ENCODE measurements at regions not wholly inside any gene's neighbourhood (a gene's known extent, or its start where the extent isn't known, plus 50 kb on each side); places are given as distances from the start of the nearest gene placed in this dataset.

GRCh38 chr1:214753236-214753852, 150.3 kb downstream of the CENPF start:
- POLR2A ChIA-PET (ENCODE audit: unreplicated experiment) = no interaction called here
- DNase-seq = no peak
- Histone ChIP-seq H3F3A (ENCODE audit: low read length, unreplicated experiment) (no peaks in the 10 kb centered on the region), H3K9me2 (replicated peaks; ENCODE audit: low read length) (no peaks in the 10 kb centered on the region), H3K4me3 (ENCODE audit: low read length) (no peak overlapping the region), H3K4me1 (ENCODE audit: insufficient read depth, low read length) (peaks cover 5% of the 10 kb centered on the region; the same call in 1 of the 2 replicates), H3K9ac (ENCODE audit: low read length) (no peak overlapping the region), H3K79me2 (ENCODE audit: low read length) (no peaks in the 10 kb centered on the region), H4K20me1 (ENCODE audit: low read length) (no peaks in the 10 kb centered on the region), H3K27me3 (ENCODE audit: low read length) (no peaks in the 10 kb centered on the region), H3K9me3 (ENCODE audit: low read length) (peaks cover 10% of the 10 kb centered on the region), H2AFZ (ENCODE audit: low read length) (no peak overlapping the region), H3K36me3 (ENCODE audit: low read depth, low read length) (peaks cover 7% of the 10 kb centered on the region; the same call in 1 of the 2 replicates), H3K4me2 (ENCODE audit: low read length) (no peak overlapping the region), H3K27ac (ENCODE audit: low read length) (no peak overlapping the region)
- no peak; the same call in 1 of the 2 replicates for ATAC-seq
- intact Hi-C loops (cut with micrococcal nuclease) = no loop called here
- TF ChIP-seq EZH2phosphoT487 (IDR thresholded peaks at IDR 0.05; ENCODE audit: borderline replicate concordance, low read length) = no peak
- TF ChIP-seq EZH2 (IDR thresholded peaks at IDR 0.05; ENCODE audit: low read length, unreplicated experiment) = no peak
- no peak for TF ChIP-seq CTCF (conservative IDR thresholded peaks at IDR 0.05; ENCODE audit: low read depth, low read length)
- CTCF ChIA-PET = no interaction called here
- BruUV-seq (replicated peaks) = no TSS peak

- DNase-seq = no peak
- H4K20me1 ChIP-seq (ENCODE audit: low read length) = no peaks in the 10 kb centered on the region
- peaks cover 10% of the 10 kb centered on the region; the same call in 1 of the 2 replicates for H3K36me3 ChIP-seq (ENCODE audit: low read depth, low read length)
- H3F3A ChIP-seq (ENCODE audit: low read length, unreplicated experiment) = no peaks in the 10 kb centered on the region
- BruUV-seq (replicated peaks) = no TSS peak
- no peak overlapping the region for H2AFZ ChIP-seq (ENCODE audit: low read length)
- no peaks in the 10 kb centered on the region for H3K79me2 ChIP-seq (ENCODE audit: low read length)
- intact Hi-C loops (cut with micrococcal nuclease) = no loop called here
- no peak for TF ChIP-seq EZH2phosphoT487 (IDR thresholded peaks at IDR 0.05; ENCODE audit: borderline replicate concordance, low read length)
- no peak for TF ChIP-seq CTCF (conservative IDR thresholded peaks at IDR 0.05; ENCODE audit: low read depth, low read length)
- TF ChIP-seq EZH2 (IDR thresholded peaks at IDR 0.05; ENCODE audit: low read length, unreplicated experiment) = no peak
- H3K4me1 ChIP-seq (ENCODE audit: insufficient read depth, low read length) = no peaks in the 10 kb centered on the region
- H3K9me3 ChIP-seq (ENCODE audit: low read length) = peaks cover 34% of the 10 kb centered on the region
- ChIA-PET CTCF (no interaction called here), POLR2A (ENCODE audit: unreplicated experiment) (no interaction called here)
- no peak for ATAC-seq
- H3K27ac ChIP-seq (ENCODE audit: low read length) = no peak overlapping the region
- H3K4me3 ChIP-seq (ENCODE audit: low read length) = no peak overlapping the region
- no peaks in the 10 kb centered on the region for H3K9me2 ChIP-seq (replicated peaks; ENCODE audit: low read length)
- no peak overlapping the region for H3K4me2 ChIP-seq (ENCODE audit: low read length)
- no peaks in the 10 kb centered on the region for H3K27me3 ChIP-seq (ENCODE audit: low read length)
- H3K9ac ChIP-seq (ENCODE audit: low read length) = no peak overlapping the region
Measured at GRCh38 chr1:214761030-214761429, 158.0 kb downstream of the CENPF start.

- Histone ChIP-seq H3F3A (ENCODE audit: low read length, unreplicated experiment) (no peaks in the 10 kb centered on the region), H3K9ac (ENCODE audit: low read length) (no peak overlapping the region), H3K9me3 (ENCODE audit: low read length) (peaks cover 25% of the 10 kb centered on the region), H3K79me2 (ENCODE audit: low read length) (no peaks in the 10 kb centered on the region), H3K27me3 (ENCODE audit: low read length) (no peaks in the 10 kb centered on the region), H3K9me2 (replicated peaks; ENCODE audit: low read length) (no peaks in the 10 kb centered on the region), H3K4me1 (ENCODE audit: insufficient read depth, low read length) (no peaks in the 10 kb centered on the region), H2AFZ (ENCODE audit: low read length) (no peak overlapping the region), H3K4me2 (ENCODE audit: low read length) (no peak overlapping the region), H4K20me1 (ENCODE audit: low read length) (no peaks in the 10 kb centered on the region), H3K27ac (ENCODE audit: low read length) (no peak overlapping the region), H3K4me3 (ENCODE audit: low read length) (no peak overlapping the region), H3K36me3 (ENCODE audit: low read depth, low read length) (peaks cover 3% of the 10 kb centered on the region; the same call in 1 of the 2 replicates)
- ATAC-seq (no peak), DNase-seq (no peak)
- ChIA-PET CTCF (no interaction called here), POLR2A (ENCODE audit: unreplicated experiment) (no interaction called here)
- no TSS peak for BruUV-seq (replicated peaks)
- TF ChIP-seq CTCF (conservative IDR thresholded peaks at IDR 0.05; ENCODE audit: low read depth, low read length) (no peak), EZH2phosphoT487 (IDR thresholded peaks at IDR 0.05; ENCODE audit: borderline replicate concordance, low read length) (no peak), EZH2 (IDR thresholded peaks at IDR 0.05; ENCODE audit: low read length, unreplicated experiment) (no peak)
- intact Hi-C loops (cut with micrococcal nuclease) = no loop called here
Measured at GRCh38 chr1:214762902-214763301, 159.9 kb downstream of the CENPF start.
